Hepatocyte (in vitro differentiated cells): ENCODE measurements at regions not wholly inside any gene's neighbourhood (a gene's known extent, or its start where the extent isn't known, plus 50 kb on each side); places are given as distances from the start of the nearest gene placed in this dataset.

Experiments used
- CTCF ChIP-seq: fragments of 200-600 bp; sonication (generic); IDR thresholded peaks from 2 replicates; pipeline ENCODE4 v1.5.1; 2016; ENCODE audit warnings: antibody characterized with exemption, mild to moderate bottlenecking; ENCODE audit not compliant: poor library complexity
- EZH2 ChIP-seq: fragments of 200-600 bp; sonication (generic); IDR thresholded peaks from 2 replicates; pipeline ENCODE4 v1.6.1; 2016; ENCODE audit warnings: antibody characterized with exemption, mild to moderate bottlenecking, borderline replicate concordance
- EZH2phosphoT487 ChIP-seq: fragments of 200-600 bp; sonication (generic); IDR thresholded peaks from one replicate; pipeline ENCODE4 v1.6.1; 2018; ENCODE audit warnings: antibody characterized with exemption, mild to moderate bottlenecking, low read depth, moderate library complexity; ENCODE audit not compliant: unreplicated experiment, severe bottlenecking

GRCh38 chr3:170734735-170735065 lies 135.3 kb downstream of the RPL22L1 start:
- TF ChIP-seq CTCF = no peak
- no peak for TF ChIP-seq EZH2
- no peak for TF ChIP-seq EZH2phosphoT487
